GM19452 (cell line): ENCODE measurements at regions not wholly inside any gene's neighbourhood (a gene's known extent, or its start where the extent isn't known, plus 50 kb on each side); places are given as distances from the start of the nearest gene placed in this dataset.
"Not testable (repeated sequence)": the region's sequence is repeated elsewhere in the genome, so short reads cannot be mapped to it uniquely, and the experiment has no call there.

Experiments
- ATAC-seq: cut with Tn5 transposase; IDR thresholded peaks from one replicate; pipeline ENCODE4 v1.9.1; 2021; ENCODE audit not compliant: unreplicated experiment

DNA sequence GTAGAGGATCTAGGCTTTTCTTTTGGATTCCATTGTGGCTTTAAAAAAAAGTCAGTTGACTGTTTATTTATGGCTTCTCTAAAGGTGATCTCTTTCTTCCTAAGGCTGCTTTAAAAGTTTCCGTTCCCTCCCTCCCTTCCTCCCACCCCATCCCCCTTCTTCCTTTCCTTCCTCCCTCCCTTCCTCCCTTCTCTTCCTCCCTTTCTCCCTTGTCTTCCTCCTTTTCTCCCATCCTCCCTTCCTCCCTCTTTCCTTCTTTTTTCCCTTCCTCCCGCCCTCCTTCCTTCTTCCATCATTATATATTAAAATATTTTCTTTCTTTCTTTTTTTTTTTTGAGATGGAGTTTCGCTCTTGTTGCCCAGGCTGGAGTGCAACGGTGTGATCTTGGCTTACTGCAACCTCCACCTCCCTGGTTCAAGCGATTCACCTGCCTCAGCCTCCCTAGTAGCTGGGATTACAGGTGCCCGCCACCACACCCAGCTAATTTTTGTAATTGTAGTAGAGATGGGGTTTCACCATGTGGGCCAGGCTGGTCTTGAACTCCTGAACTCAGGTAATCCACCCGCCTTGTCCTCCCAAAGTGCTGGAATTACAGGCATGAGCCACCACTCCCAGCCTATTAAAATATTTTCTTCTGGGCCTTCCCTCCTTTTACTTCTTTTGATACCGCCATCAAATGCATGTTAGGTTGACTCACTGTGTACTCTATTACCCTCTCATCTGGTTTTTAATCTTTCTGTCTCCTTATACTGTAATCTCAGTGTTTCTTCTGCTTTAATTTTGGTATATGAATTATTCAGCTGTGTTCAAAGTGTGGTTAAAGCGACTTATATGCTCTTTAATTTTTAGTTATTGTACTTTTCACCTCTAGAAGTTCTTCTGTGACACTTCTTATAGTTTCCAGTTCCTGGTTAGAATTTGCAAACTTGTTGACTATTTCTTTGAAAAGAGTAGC is 59.2 kb upstream of the ATP5PO start:
- no peak for ATAC-seq

GRCh38 chr21:33973268-33973667 is 57.7 kb upstream of the ATP5PO start:
- no peak for ATAC-seq

DNA sequence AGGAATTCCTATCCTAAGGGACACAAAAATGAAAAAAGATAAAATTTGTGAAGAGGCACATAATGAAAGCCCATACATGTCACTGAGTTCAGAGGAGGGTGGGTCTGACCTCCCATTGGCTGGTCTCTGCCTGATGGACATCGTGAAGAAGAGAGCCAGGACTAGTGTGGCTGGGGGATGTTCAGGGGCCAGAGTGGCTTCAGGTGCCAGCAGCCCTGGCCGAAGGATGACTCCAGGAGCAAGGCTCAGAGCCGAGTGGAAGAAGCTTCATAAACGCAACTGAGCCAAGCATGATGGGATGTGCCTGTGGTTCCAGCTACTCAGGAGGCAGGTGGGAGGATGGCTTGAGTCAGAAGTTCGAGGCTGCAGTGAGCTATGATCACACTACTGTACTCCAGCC is 56.9 kb upstream of the ATP5PO start:
- no peak for ATAC-seq

GRCh38 chr21:33971492-33972013 is 55.9 kb upstream of the ATP5PO start:
- ATAC-seq, result no peak

- ATAC-seq, result no peak
Measured at GRCh38 chr21:33969581-33969980, 54.0 kb upstream of the ATP5PO start.

DNA sequence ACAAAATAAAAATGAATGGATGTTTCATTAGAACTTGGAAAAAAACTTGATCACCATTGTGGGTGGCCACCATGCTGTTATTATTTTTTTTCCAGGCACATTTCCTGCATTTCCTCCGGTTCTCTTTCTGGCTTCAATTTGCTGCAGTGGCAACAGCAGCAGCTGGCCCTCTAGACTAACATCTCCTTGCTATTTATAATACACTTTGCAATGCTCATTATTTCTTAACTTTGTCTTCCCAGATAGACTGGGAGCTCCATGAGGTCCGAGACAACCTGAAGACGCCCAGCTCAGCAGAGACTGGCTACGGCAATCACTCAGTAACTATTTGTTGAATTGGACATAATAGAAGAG is 53.4 kb upstream of the ATP5PO start:
- ATAC-seq, result no peak

- no peak for ATAC-seq
Measured at GRCh38 chr21:33968080-33968994, 52.7 kb upstream of the ATP5PO start.

GRCh38 chr21:33967086-33967571 is 51.5 kb upstream of the ATP5PO start:
- ATAC-seq, result no peak

- ATAC-seq, result no peak
Measured at GRCh38 chr21:33966324-33966949, 50.8 kb upstream of the ATP5PO start.

- not testable (repeated sequence) for ATAC-seq
Measured at GRCh38 chr21:33965662-33966061, 50.1 kb upstream of the ATP5PO start.
